ENCODE measurements at regions not wholly inside any gene's neighbourhood (a gene's known extent, or its start where the extent isn't known, plus 50 kb on each side); places are given as distances from the start of the nearest gene placed in this dataset.
"Not testable (repeated sequence)": the region's sequence is repeated elsewhere in the genome, so short reads cannot be mapped to it uniquely, and the experiment has no call there.

GRCh38 chr3:55270976-55271375 lies 216.1 kb downstream of the WNT5A start:
- no peak overlapping the region for H3K4me3 ChIP-seq (ENCODE audit: low read depth, low read length)
- no peak for DNase-seq (ENCODE audit: low read depth)
- no peak for TF ChIP-seq CTCF (conservative IDR thresholded peaks at IDR 0.05; ENCODE audit: low read depth, low read length)

- no peak for DNase-seq (ENCODE audit: low read depth)
Observed at GRCh38 chr3:55269636-55270035, 217.5 kb downstream of the WNT5A start.

GRCh38 chr3:55269096-55269495 lies 218.0 kb downstream of the WNT5A start:
- TF ChIP-seq CTCF (conservative IDR thresholded peaks at IDR 0.05; ENCODE audit: low read depth, low read length): no peak
- no peak overlapping the region for H3K4me3 ChIP-seq (ENCODE audit: low read depth, low read length)
- no peak for DNase-seq (ENCODE audit: low read depth)

More at GRCh38 chr3:55269636-55270035, 217.5 kb downstream of the WNT5A start:
- no peak overlapping the region for H3K4me3 ChIP-seq (ENCODE audit: low read depth, low read length)
- no peak for TF ChIP-seq CTCF (conservative IDR thresholded peaks at IDR 0.05; ENCODE audit: low read depth, low read length)

GRCh38 chr3:55267206-55267930 lies 219.7 kb downstream of the WNT5A start:
- no peak overlapping the region for H3K4me3 ChIP-seq (ENCODE audit: low read depth, low read length)
- TF ChIP-seq CTCF (conservative IDR thresholded peaks at IDR 0.05; ENCODE audit: low read depth, low read length): no peak
- no peak for DNase-seq (ENCODE audit: low read depth)

GRCh38 chr3:55264919-55265318 lies 222.2 kb downstream of the WNT5A start:
- H3K4me3 ChIP-seq (ENCODE audit: low read depth, low read length): no peak overlapping the region
- peak; percentile 39 for DNase-seq (ENCODE audit: low read depth)
- no peak for TF ChIP-seq CTCF (conservative IDR thresholded peaks at IDR 0.05; ENCODE audit: low read depth, low read length)

GRCh38 chr3:55252921-55253320 lies 234.2 kb downstream of the WNT5A start:
- no peak overlapping the region for H3K4me3 ChIP-seq (ENCODE audit: low read depth, low read length)
- TF ChIP-seq CTCF (conservative IDR thresholded peaks at IDR 0.05; ENCODE audit: low read depth, low read length): no peak
- DNase-seq (ENCODE audit: low read depth): no peak

GRCh38 chr3:55249156-55249555 lies 237.9 kb downstream of the WNT5A start:
- not testable (repeated sequence) for H3K4me3 ChIP-seq (ENCODE audit: low read depth, low read length)

More at GRCh38 chr3:55249156-55249555, 237.9 kb downstream of the WNT5A start:
- not testable (repeated sequence) for DNase-seq (ENCODE audit: low read depth)
